ENCODE measurements at regions not wholly inside any gene's neighbourhood (a gene's known extent, or its start where the extent isn't known, plus 50 kb on each side); places are given as distances from the start of the nearest gene placed in this dataset.

GRCh38 chr5:57054135-57054534 is 102.2 kb upstream of the MIER3 start:
- TF ChIP-seq CTCF (conservative IDR thresholded peaks at IDR 0.05 in 1 of 2, IDR thresholded peaks at IDR 0.05 in 1 of 2; ENCODE audit: low read depth in 1 of 2, low read length in 2 of 2) (no peak), EZH2 (IDR thresholded peaks at IDR 0.05; ENCODE audit: low read length, missing control alignments) (no peak)
